Peyer's patch (tissue), 4 donors: ENCODE measurements at regions not wholly inside any gene's neighbourhood (a gene's known extent, or its start where the extent isn't known, plus 50 kb on each side); places are given as distances from the start of the nearest gene placed in this dataset.

Source experiments
- CTCF ChIP-seq, 6 experiments: fragments of 450-650 bp in 4 of 6; fragments of 200-600 bp in 2 of 6; sonication (generic) in 1 of 6; IDR thresholded peaks; one replicate each; pipeline ENCODE4 v1.5.1; 2017 to 2019; ENCODE audit warnings: antibody characterized with exemption in 6 of 6, mild to moderate bottlenecking in 3 of 6, moderate library complexity in 1 of 6
- POLR2A ChIP-seq, 2 donors: fragments of 450-650 bp; IDR thresholded peaks; one replicate each; pipeline ENCODE4 v1.5.1; 2017; ENCODE audit warnings: antibody characterized with exemption in 2 of 2, mild to moderate bottlenecking in 2 of 2, moderate library complexity in 2 of 2

DNA sequence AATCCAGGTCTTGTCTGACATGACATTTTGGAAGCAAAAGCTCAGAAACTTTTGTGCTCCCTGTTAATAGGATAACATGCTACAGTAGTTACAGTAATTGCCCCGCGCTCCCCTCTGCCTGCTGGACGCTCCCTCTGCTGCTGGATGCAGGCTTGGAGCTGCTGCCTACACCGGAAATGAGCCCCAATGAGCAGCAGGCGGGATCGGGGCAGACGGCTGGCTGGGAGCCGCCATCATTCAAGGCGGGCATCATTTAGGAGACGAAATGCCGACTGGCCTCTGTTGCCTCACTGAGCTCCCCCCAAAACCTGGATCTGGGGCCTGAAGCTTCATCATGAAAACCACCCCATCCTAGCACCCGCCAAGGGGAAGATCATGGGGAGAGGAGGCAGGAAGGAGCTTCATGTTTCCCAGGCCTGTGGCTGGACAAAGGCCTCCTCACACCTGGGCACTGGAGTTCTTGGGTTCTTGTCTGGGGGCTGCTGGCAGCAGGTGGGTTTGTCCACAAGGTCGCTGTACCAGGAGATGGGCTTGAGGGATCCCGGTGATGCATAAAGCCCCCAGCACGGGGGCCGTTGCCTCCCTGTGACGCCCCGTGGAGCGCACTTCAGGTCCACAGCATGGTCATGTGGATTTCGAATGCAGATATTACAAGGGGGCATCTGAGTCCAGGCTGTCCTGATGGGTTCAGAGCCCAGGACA, 664.3 kb downstream of the BRD1 start:
- TF ChIP-seq CTCF (IDR thresholded peaks at IDR 0.05) (no peak), POLR2A (IDR thresholded peaks at IDR 0.05) (no peak)
